ENCODE measurements at regions not wholly inside any gene's neighbourhood (a gene's known extent, or its start where the extent isn't known, plus 50 kb on each side); places are given as distances from the start of the nearest gene placed in this dataset.

- TF ChIP-seq CTCF (IDR thresholded peaks at IDR 0.05; ENCODE audit: low read depth, low read length) (no peak), MAX (IDR thresholded peaks at IDR 0.05; ENCODE audit: low read depth, low read length) (no peak), POLR2A (IDR thresholded peaks at IDR 0.05; ENCODE audit: extremely low read depth, insufficient read length) (no peak), MYC (IDR thresholded peaks at IDR 0.05; ENCODE audit: low read depth, low read length) (no peak)
Measured at GRCh38 chr21:32137931-32138330, 140.9 kb downstream of the MIS18A start.
